ENCODE measurements at regions not wholly inside any gene's neighbourhood (a gene's known extent, or its start where the extent isn't known, plus 50 kb on each side); places are given as distances from the start of the nearest gene placed in this dataset.

DNA sequence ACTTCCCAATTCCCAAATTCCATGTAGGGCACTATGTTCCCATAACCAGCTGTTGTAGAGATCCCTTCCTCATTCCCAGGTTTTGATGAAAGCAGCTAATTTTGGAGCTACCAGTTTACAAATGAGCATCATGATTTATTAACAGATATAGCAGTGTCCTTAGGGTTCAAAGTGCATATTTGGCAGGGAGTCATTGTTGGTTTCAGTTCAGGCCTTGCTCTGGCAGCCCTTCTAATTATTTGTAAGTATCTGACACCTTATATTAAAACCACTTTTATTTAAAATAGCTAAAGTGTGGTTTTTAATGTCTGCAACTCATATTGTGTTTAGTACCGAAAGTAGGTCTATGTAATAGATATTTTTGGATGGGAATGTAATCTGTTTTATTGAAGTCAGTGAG lies 518.5 kb downstream of the TLL1 start:
- TF ChIP-seq, protein P1, sequence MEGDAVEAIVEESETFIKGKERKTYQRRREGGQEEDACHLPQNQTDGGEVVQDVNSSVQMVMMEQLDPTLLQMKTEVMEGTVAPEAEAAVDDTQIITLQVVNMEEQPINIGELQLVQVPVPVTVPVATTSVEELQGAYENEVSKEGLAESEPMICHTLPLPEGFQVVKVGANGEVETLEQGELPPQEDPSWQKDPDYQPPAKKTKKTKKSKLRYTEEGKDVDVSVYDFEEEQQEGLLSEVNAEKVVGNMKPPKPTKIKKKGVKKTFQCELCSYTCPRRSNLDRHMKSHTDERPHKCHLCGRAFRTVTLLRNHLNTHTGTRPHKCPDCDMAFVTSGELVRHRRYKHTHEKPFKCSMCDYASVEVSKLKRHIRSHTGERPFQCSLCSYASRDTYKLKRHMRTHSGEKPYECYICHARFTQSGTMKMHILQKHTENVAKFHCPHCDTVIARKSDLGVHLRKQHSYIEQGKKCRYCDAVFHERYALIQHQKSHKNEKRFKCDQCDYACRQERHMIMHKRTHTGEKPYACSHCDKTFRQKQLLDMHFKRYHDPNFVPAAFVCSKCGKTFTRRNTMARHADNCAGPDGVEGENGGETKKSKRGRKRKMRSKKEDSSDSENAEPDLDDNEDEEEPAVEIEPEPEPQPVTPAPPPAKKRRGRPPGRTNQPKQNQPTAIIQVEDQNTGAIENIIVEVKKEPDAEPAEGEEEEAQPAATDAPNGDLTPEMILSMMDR (IDR thresholded peaks at IDR 0.05; ENCODE audit: low read depth, low read length, poor library complexity, severe bottlenecking): no peak
- TF ChIP-seq EZH2phosphoT487 (IDR thresholded peaks at IDR 0.05; ENCODE audit: borderline replicate concordance, low read length): no peak
